Ishikawa (cell line): ENCODE measurements at regions not wholly inside any gene's neighbourhood (a gene's known extent, or its start where the extent isn't known, plus 50 kb on each side); places are given as distances from the start of the nearest gene placed in this dataset.

Experiments
- EP300 ChIP-seq: IDR thresholded peaks from 2 replicates; pipeline ENCODE4 v1.6.1; 2012; ENCODE audit warnings: borderline replicate concordance
- USF1 ChIP-seq: IDR thresholded peaks from 2 replicates; pipeline ENCODE4 v1.6.1; 2012

- no peak for TF ChIP-seq USF1
- no peak for TF ChIP-seq EP300
Observed at GRCh38 chr11:15858881-15859280, 497.5 kb downstream of the SOX6 start.
